GM23338 (cell line): ENCODE measurements at regions not wholly inside any gene's neighbourhood (a gene's known extent, or its start where the extent isn't known, plus 50 kb on each side); places are given as distances from the start of the nearest gene placed in this dataset.

Experiments
- ATAC-seq: fragments of 200-7000 bp; cut with Tn5 transposase; 3 replicates; pipeline ENCODE4 v1.9.1; 2020
- DNase-seq: peaks from one replicate; pipeline ENCODE4 v3.0.0-alpha.2; 2015; ENCODE audit warnings: low spot score
- H2AFZ ChIP-seq: fragments of 200-600 bp; sonication (generic); 2 replicates; pipeline ENCODE4 v1.8.0; 2016; ENCODE audit warnings: antibody characterized with exemption, mild to moderate bottlenecking, moderate library complexity
- H3F3A ChIP-seq: fragments of 200-600 bp; sonication (generic); replicated peaks from 2 replicates; pipeline ENCODE4 v1.8.0; 2017; ENCODE audit warnings: antibody characterized with exemption, mixed run types, low read depth
- H3K27ac ChIP-seq: fragments of 200-600 bp; sonication (generic); 2 replicates; pipeline ENCODE4 v1.6.1; 2016; ENCODE audit warnings: low read depth
- H3K27me3 ChIP-seq: fragments of 200-600 bp; sonication (generic); 2 replicates; pipeline ENCODE4 v1.8.0; 2016; ENCODE audit warnings: mild to moderate bottlenecking, mixed run types, moderate library complexity; ENCODE audit not compliant: insufficient read depth
- H3K36me3 ChIP-seq: fragments of 200-600 bp; sonication (generic); 2 replicates; pipeline ENCODE4 v1.8.0; 2016; ENCODE audit warnings: mild to moderate bottlenecking; ENCODE audit not compliant: insufficient read depth
- H3K4me1 ChIP-seq: fragments of 200-600 bp; sonication (generic); 2 replicates; pipeline ENCODE4 v1.8.0; 2016; ENCODE audit warnings: mild to moderate bottlenecking, moderate library complexity; ENCODE audit not compliant: insufficient read depth
- H3K4me2 ChIP-seq: fragments of 200-600 bp; sonication (generic); 2 replicates; pipeline ENCODE4 v1.7.1; 2017; ENCODE audit warnings: mixed run types
- H3K4me3 ChIP-seq: fragments of 200-600 bp; sonication (generic); 2 replicates; pipeline ENCODE4 v1.6.1; 2016; ENCODE audit warnings: mixed run types
- H3K79me2 ChIP-seq: fragments of 200-600 bp; sonication (generic); replicated peaks from 2 replicates; pipeline ENCODE4 v1.8.0; 2017; ENCODE audit warnings: mild to moderate bottlenecking; ENCODE audit not compliant: insufficient read depth
- H3K9me2 ChIP-seq: fragments of 200-600 bp; sonication (generic); 2 replicates; pipeline ENCODE4 v1.8.0; 2017; ENCODE audit not compliant: insufficient read depth
- H4K20me1 ChIP-seq: fragments of 200-600 bp; sonication (generic); replicated peaks from 2 replicates; pipeline ENCODE4 v1.8.0; 2017; ENCODE audit warnings: mild to moderate bottlenecking; ENCODE audit not compliant: insufficient read depth
- H3K27ac Mint-ChIP-seq: 2 replicates; pipeline ENCODE4 v1.8.0; 2020; ENCODE audit warnings: inconsistent platforms, mild to moderate bottlenecking, moderate library complexity, mixed read lengths
- H3K27me3 Mint-ChIP-seq: 3 replicates; pipeline ENCODE4 v1.8.0; 2022; ENCODE audit warnings: low read depth, mild to moderate bottlenecking, moderate library complexity, mixed read lengths, inconsistent platforms; ENCODE audit not compliant: insufficient read depth, poor library complexity
- H3K36me3 Mint-ChIP-seq: 3 replicates; pipeline ENCODE4 v1.8.0; 2021; ENCODE audit warnings: low read depth, mild to moderate bottlenecking, inconsistent platforms, moderate library complexity, mixed read lengths
- H3K4me1 Mint-ChIP-seq: 3 replicates; pipeline ENCODE4 v1.8.0; 2020; ENCODE audit warnings: mild to moderate bottlenecking, inconsistent platforms, mixed read lengths
- H3K4me3 Mint-ChIP-seq: 3 replicates; pipeline ENCODE4 v1.8.0; 2021; ENCODE audit warnings: moderate library complexity, mild to moderate bottlenecking, inconsistent platforms, mixed read lengths
- H3K9me3 Mint-ChIP-seq: 3 replicates; pipeline ENCODE4 v1.8.0; 2020; ENCODE audit warnings: moderate library complexity, mild to moderate bottlenecking, inconsistent platforms, mixed read lengths
- CREB1 ChIP-seq: fragments of 250-450 bp; sonication (Bioruptor Pico); IDR thresholded peaks from 2 replicates; pipeline ENCODE4 v1.5.0; 2020; ENCODE audit warnings: low read depth, mild to moderate bottlenecking, moderate library complexity
- CTCF ChIP-seq, 2 experiments: fragments of 200-600 bp in 1 of 2; sonication (generic) in 1 of 2; conservative IDR thresholded peaks; 2 replicates each; pipeline versions ENCODE4 v1.5.1 to v1.6.1; 2016 to 2017; ENCODE audit warnings: antibody characterized with exemption in 2 of 2, low read depth in 2 of 2, mild to moderate bottlenecking in 2 of 2, moderate library complexity in 1 of 2
- ETS1 ChIP-seq: IDR thresholded peaks from 2 replicates; pipeline ENCODE4 v1.6.1; 2016; ENCODE audit warnings: antibody characterized with exemption
- EZH2 ChIP-seq: fragments of 200-600 bp; sonication (generic); IDR thresholded peaks from one replicate; pipeline ENCODE4 v1.8.0; 2017; ENCODE audit warnings: antibody characterized with exemption, mild to moderate bottlenecking, low read depth; ENCODE audit not compliant: unreplicated experiment
- EZH2phosphoT487 ChIP-seq: fragments of 200-600 bp; sonication (generic); IDR thresholded peaks from one replicate; pipeline ENCODE4 v1.8.1; 2018; ENCODE audit warnings: antibody characterized with exemption; ENCODE audit not compliant: unreplicated experiment
- JUNB ChIP-seq: IDR thresholded peaks from one replicate; pipeline ENCODE4 v1.6.1; 2016; ENCODE audit warnings: antibody characterized with exemption; ENCODE audit not compliant: unreplicated experiment
- NANOG ChIP-seq: IDR thresholded peaks from 2 replicates; pipeline ENCODE4 v1.6.1; 2016; ENCODE audit warnings: antibody characterized with exemption, borderline replicate concordance
- POLR2AphosphoS5 ChIP-seq: IDR thresholded peaks from 2 replicates; pipeline ENCODE4 v1.6.1; 2016; ENCODE audit warnings: antibody characterized with exemption, low read depth
- REST ChIP-seq: IDR thresholded peaks from one replicate; pipeline ENCODE4 v1.6.1; 2018; ENCODE audit warnings: antibody characterized with exemption; ENCODE audit not compliant: unreplicated experiment
- STAT1 ChIP-seq: IDR thresholded peaks from one replicate; pipeline ENCODE4 v1.6.1; 2016; ENCODE audit warnings: antibody characterized with exemption; ENCODE audit not compliant: unreplicated experiment
- ZNF114 ChIP-seq: fragments of 250-450 bp; sonication (Bioruptor Pico); IDR thresholded peaks from 2 replicates; pipeline ENCODE4 v1.5.0; 2020; ENCODE audit warnings: mild to moderate bottlenecking, moderate library complexity
- ZNF331 ChIP-seq: fragments of 250-450 bp; sonication (Bioruptor Pico); IDR thresholded peaks from 2 replicates; pipeline ENCODE4 v1.5.0; 2020; ENCODE audit warnings: low read depth, mild to moderate bottlenecking, moderate library complexity
- TF ChIP-seq, protein P1 (sequence below): fragments of 250-450 bp; sonication (Bioruptor Pico); IDR thresholded peaks from 2 replicates; pipeline ENCODE4 v1.5.0; 2020; ENCODE audit warnings: mild to moderate bottlenecking, moderate library complexity

DNA sequence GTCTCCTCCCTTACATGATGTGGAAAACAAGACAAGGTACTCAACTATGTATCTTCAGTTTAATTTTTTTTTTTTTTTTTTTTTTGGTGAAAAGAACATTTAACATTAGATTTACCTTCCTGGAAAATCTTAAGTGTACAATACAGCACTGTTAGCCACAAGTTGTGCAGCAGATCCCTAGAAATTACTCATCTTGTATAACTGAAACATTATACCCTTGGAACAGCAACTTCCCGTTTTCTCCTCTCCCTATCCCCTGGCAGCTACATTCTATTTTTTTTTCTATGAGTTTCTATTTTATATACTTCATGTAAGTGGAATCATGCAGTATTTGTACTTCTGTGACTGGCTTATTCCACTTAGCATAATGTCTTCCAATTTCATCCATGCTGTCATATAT, 421.9 kb upstream of the FTMT start:
- Histone ChIP-seq H3K36me3 (no peaks in the 10 kb centered on the region), H3K4me3 (no peak overlapping the region), H3K9me2 (no peaks in the 10 kb centered on the region), H3K4me1 (no peaks in the 10 kb centered on the region), H3K79me2 (no peaks in the 10 kb centered on the region), H4K20me1 (no peaks in the 10 kb centered on the region), H3K27me3 (no peaks in the 10 kb centered on the region), H3K4me2 (no peak overlapping the region), H3F3A (no peaks in the 10 kb centered on the region), H2AFZ (no peak overlapping the region), H3K27ac (no peak overlapping the region)
- H3K9me3 Mint-ChIP-seq, result peaks cover 13% of the 10 kb centered on the region; the same call in 1 of the 3 replicates
- ATAC-seq (no peak), DNase-seq (no peak)
- TF ChIP-seq EZH2phosphoT487, result no peak
- TF ChIP-seq, protein P1, sequence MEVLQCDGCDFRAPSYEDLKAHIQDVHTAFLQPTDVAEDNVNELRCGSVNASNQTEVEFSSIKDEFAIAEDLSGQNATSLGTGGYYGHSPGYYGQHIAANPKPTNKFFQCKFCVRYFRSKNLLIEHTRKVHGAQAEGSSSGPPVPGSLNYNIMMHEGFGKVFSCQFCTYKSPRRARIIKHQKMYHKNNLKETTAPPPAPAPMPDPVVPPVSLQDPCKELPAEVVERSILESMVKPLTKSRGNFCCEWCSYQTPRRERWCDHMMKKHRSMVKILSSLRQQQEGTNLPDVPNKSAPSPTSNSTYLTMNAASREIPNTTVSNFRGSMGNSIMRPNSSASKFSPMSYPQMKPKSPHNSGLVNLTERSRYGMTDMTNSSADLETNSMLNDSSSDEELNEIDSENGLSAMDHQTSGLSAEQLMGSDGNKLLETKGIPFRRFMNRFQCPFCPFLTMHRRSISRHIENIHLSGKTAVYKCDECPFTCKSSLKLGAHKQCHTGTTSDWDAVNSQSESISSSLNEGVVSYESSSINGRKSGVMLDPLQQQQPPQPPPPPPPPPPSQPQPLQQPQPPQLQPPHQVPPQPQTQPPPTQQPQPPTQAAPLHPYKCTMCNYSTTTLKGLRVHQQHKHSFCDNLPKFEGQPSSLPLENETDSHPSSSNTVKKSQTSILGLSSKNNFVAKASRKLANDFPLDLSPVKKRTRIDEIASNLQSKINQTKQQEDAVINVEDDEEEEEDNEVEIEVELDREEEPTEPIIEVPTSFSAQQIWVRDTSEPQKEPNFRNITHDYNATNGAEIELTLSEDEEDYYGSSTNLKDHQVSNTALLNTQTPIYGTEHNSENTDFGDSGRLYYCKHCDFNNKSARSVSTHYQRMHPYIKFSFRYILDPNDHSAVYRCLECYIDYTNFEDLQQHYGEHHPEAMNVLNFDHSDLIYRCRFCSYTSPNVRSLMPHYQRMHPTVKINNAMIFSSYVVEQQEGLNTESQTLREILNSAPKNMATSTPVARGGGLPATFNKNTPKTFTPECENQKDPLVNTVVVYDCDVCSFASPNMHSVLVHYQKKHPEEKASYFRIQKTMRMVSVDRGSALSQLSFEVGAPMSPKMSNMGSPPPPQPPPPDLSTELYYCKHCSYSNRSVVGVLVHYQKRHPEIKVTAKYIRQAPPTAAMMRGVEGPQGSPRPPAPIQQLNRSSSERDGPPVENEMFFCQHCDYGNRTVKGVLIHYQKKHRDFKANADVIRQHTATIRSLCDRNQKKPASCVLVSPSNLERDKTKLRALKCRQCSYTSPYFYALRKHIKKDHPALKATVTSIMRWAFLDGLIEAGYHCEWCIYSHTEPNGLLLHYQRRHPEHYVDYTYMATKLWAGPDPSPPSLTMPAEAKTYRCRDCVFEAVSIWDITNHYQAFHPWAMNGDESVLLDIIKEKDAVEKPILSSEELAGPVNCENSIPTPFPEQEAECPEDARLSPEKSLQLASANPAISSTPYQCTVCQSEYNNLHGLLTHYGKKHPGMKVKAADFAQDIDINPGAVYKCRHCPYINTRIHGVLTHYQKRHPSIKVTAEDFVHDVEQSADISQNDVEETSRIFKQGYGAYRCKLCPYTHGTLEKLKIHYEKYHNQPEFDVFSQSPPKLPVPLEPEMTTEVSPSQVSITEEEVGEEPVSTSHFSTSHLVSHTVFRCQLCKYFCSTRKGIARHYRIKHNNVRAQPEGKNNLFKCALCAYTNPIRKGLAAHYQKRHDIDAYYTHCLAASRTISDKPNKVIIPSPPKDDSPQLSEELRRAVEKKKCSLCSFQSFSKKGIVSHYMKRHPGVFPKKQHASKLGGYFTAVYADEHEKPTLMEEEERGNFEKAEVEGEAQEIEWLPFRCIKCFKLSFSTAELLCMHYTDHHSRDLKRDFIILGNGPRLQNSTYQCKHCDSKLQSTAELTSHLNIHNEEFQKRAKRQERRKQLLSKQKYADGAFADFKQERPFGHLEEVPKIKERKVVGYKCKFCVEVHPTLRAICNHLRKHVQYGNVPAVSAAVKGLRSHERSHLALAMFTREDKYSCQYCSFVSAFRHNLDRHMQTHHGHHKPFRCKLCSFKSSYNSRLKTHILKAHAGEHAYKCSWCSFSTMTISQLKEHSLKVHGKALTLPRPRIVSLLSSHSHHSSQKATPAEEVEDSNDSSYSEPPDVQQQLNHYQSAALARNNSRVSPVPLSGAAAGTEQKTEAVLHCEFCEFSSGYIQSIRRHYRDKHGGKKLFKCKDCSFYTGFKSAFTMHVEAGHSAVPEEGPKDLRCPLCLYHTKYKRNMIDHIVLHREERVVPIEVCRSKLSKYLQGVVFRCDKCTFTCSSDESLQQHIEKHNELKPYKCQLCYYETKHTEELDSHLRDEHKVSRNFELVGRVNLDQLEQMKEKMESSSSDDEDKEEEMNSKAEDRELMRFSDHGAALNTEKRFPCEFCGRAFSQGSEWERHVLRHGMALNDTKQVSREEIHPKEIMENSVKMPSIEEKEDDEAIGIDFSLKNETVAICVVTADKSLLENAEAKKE (CRISPR knock-in tag), result no peak
- TF ChIP-seq ZNF114 (CRISPR knock-in tag), result no peak
- TF ChIP-seq NANOG, result no peak
- TF ChIP-seq EZH2, result no peak
- TF ChIP-seq JUNB, result no peak
- TF ChIP-seq STAT1, result no peak
- TF ChIP-seq CTCF (conservative IDR thresholded peaks at IDR 0.05; ENCODE audit: low read depth in 2 of 2), result no peak
- TF ChIP-seq ETS1, result no peak
- no peak for TF ChIP-seq POLR2AphosphoS5
- no peak for TF ChIP-seq CREB1
- TF ChIP-seq REST, result no peak
- TF ChIP-seq ZNF331 (CRISPR knock-in tag), result no peak
- H3K4me1 Mint-ChIP-seq, result peaks cover 6% of the 10 kb centered on the region; the same call in 2 of the 3 replicates
- H3K27ac Mint-ChIP-seq, result no peak overlapping the region
- H3K27me3 Mint-ChIP-seq, result peaks cover 3% of the 10 kb centered on the region
- H3K4me3 Mint-ChIP-seq, result no peak overlapping the region
- 0 out of 3 replicates have a peak, but pooled peaks cover 4% of the 10 kb centered on the region for H3K36me3 Mint-ChIP-seq
